ENCODE measurements at regions not wholly inside any gene's neighbourhood (a gene's known extent, or its start where the extent isn't known, plus 50 kb on each side); places are given as distances from the start of the nearest gene placed in this dataset.
A peak's percentile ranks its signal among the peaks of the same experiment; 100 is the strongest.

DNA sequence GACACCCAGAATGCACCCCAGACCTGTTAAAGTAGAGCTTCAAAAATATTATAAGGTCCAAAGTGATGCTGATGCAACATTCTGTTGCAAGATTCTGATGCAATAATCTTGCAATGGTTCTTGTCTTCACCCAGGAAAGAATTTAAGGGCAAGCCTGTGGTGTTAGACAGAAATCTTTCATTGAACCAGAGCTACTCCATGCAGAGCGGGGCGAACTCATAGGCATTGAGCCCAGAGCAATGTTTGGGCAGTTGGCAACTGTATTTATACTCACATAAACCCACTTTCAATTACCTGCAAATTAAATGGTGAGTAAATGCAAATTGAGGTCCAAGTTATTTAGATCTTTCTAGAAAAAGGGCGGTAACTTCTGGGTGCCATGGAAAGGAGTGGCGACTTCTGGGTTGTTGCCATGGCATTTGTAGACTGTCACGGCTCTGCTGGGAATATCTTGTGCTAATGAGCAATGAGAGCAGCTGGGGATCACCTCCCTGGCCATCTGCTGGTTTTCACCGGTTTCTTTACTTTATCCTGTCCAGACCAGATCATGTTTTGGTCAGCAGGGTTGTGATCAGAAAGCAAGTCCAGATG is 163.4 kb downstream of the ICE1 start:
- H3K27ac ChIP-seq (replicated peaks in 1 of 4) = peak overlapping the region in 2 of 4 donors; percentile 26 to 45
- no peaks in the 10 kb centered on the region for H3K36me3 ChIP-seq
- H3K4me1 ChIP-seq = peaks cover 0 to 29% (median 22%) of the 10 kb centered on the region in 4 donors
- H3K27me3 ChIP-seq = no peaks in the 10 kb centered on the region
- no peak overlapping the region for H3K4me3 ChIP-seq
- H3K9me3 ChIP-seq = no peaks in the 10 kb centered on the region
- intact Hi-C loops (cut with DNase I) = no loop called here
- WGBS = 51% methylated on average over 6 of the region's 6 CpGs
- DNase-seq (ENCODE audit: extremely low spot score) = peak; percentile 87
- TF ChIP-seq POLR2A (IDR thresholded peaks at IDR 0.05; ENCODE audit: low read depth) (no peak), POLR2AphosphoS5 (IDR thresholded peaks at IDR 0.05) (peak in 1 of 2 donors; percentile 53)

DNA sequence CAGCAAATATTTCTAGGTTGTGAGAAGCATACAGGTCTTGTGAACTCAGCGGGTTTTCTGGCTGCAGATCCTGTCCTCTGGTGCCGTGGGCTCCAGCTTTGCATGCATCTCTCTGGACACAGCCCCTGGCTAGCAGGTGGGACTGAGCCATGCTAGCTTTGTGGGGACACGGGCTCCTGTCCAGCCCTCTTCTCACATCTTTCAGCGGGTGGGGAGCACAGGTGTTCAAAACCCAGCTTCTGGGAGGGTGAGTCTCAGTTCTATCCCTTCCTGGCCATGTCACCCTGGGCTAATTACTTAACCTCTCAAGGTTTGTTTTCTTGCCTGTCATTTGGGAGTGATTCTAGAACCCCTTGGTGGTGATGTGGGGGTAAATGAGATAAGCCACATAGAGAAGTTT is 162.3 kb downstream of the ICE1 start:
- Histone ChIP-seq H3K4me3 (no peak overlapping the region), H3K4me1 (peaks cover 0 to 34% (median 27%) of the 10 kb centered on the region in 4 donors), H3K36me3 (no peaks in the 10 kb centered on the region), H3K27me3 (no peaks in the 10 kb centered on the region), H3K27ac (replicated peaks in 1 of 4) (peak overlapping the region in 1 of 4 donors; percentile 45), H3K9me3 (no peaks in the 10 kb centered on the region)
- peak; percentile 75 for DNase-seq (ENCODE audit: extremely low spot score)
- WGBS = 83% methylated on average over 1 of the region's 4 CpGs
- intact Hi-C loops (cut with DNase I) = no loop called here
- TF ChIP-seq EP300 (IDR thresholded peaks at IDR 0.05) = no peak
- no peak for TF ChIP-seq POLR2A (IDR thresholded peaks at IDR 0.05; ENCODE audit: low read depth)
- TF ChIP-seq POLR2AphosphoS5 (IDR thresholded peaks at IDR 0.05) = no peak
- TF ChIP-seq, protein P1, sequence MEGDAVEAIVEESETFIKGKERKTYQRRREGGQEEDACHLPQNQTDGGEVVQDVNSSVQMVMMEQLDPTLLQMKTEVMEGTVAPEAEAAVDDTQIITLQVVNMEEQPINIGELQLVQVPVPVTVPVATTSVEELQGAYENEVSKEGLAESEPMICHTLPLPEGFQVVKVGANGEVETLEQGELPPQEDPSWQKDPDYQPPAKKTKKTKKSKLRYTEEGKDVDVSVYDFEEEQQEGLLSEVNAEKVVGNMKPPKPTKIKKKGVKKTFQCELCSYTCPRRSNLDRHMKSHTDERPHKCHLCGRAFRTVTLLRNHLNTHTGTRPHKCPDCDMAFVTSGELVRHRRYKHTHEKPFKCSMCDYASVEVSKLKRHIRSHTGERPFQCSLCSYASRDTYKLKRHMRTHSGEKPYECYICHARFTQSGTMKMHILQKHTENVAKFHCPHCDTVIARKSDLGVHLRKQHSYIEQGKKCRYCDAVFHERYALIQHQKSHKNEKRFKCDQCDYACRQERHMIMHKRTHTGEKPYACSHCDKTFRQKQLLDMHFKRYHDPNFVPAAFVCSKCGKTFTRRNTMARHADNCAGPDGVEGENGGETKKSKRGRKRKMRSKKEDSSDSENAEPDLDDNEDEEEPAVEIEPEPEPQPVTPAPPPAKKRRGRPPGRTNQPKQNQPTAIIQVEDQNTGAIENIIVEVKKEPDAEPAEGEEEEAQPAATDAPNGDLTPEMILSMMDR (IDR thresholded peaks at IDR 0.05) = no peak

DNA sequence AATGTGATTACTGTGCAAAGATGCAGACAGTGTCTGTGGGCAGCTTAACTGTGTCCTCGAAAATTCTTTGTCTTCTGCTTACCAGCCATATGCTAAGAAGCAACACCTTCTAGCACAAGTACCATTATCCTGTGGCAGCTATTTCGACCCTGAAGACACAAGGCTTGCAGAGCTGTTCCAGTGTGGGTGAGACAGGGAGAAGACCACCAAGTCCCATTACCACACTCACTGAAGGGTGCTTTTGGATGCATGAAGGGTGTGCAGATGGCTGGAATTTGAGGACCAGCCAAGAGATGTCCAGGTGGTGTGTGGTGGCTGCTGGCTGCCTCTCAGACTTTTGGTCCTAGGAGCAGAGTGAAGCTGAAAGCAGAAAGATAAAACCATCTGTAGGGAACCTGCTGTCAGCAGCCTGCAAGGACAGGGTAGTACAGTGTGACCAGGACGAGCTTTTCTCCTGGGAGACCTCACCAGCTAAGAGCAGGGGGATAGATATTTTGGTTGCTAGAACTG is 161.8 kb downstream of the ICE1 start:
- WGBS = 80% methylated on average over 3 of the region's 3 CpGs
- no peak for TF ChIP-seq POLR2AphosphoS5 (IDR thresholded peaks at IDR 0.05)
- TF ChIP-seq, protein P1 (IDR thresholded peaks at IDR 0.05) = no peak
- TF ChIP-seq EP300 (IDR thresholded peaks at IDR 0.05) = no peak
- no peak for TF ChIP-seq POLR2A (IDR thresholded peaks at IDR 0.05; ENCODE audit: low read depth)
- no peak overlapping the region for H3K27ac ChIP-seq (replicated peaks in 1 of 4)
- H3K4me1 ChIP-seq = peaks cover 0 to 38% (median 31%) of the 10 kb centered on the region in 4 donors
- intact Hi-C loops (cut with DNase I) = no loop called here
- DNase-seq (ENCODE audit: extremely low spot score) = peak; percentile 90
- H3K4me3 ChIP-seq = no peak overlapping the region
- H3K9me3 ChIP-seq = no peaks in the 10 kb centered on the region
- no peaks in the 10 kb centered on the region for H3K36me3 ChIP-seq
- H3K27me3 ChIP-seq = no peaks in the 10 kb centered on the region

DNA sequence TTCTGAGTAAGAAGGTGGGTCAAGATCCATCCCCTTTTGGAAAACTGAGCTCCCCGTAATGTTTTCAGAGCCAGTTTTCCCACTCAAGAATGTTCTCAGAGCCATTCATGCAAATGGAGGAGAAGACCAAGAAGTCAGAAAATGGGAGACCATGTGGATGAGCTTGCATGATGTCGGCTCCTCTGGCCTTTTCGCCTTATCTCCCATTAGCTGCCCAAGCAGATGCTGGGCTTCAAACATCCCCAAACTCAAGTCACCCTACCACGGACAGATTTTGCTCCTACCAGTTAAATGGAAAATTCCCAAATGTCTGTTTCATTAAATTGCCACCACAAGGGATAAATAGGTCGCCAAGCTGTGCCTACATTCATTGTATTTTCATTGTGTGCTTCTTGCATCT is 161.4 kb downstream of the ICE1 start:
- WGBS = 94% methylated on average over 5 of the region's 5 CpGs
- TF ChIP-seq POLR2A (IDR thresholded peaks at IDR 0.05; ENCODE audit: low read depth) (no peak), EP300 (IDR thresholded peaks at IDR 0.05) (no peak), POLR2AphosphoS5 (IDR thresholded peaks at IDR 0.05) (no peak)
- TF ChIP-seq, protein P1 (IDR thresholded peaks at IDR 0.05) = no peak
- peak; percentile 82 for DNase-seq (ENCODE audit: extremely low spot score)
- no peaks in the 10 kb centered on the region for H3K27me3 ChIP-seq
- no peaks in the 10 kb centered on the region for H3K36me3 ChIP-seq
- intact Hi-C loops (cut with DNase I) = no loop called here
- H3K9me3 ChIP-seq = no peaks in the 10 kb centered on the region
- peaks cover 0 to 43% (median 35%) of the 10 kb centered on the region in 4 donors for H3K4me1 ChIP-seq
- no peak overlapping the region for H3K27ac ChIP-seq (replicated peaks in 1 of 4)
- no peak overlapping the region for H3K4me3 ChIP-seq

DNA sequence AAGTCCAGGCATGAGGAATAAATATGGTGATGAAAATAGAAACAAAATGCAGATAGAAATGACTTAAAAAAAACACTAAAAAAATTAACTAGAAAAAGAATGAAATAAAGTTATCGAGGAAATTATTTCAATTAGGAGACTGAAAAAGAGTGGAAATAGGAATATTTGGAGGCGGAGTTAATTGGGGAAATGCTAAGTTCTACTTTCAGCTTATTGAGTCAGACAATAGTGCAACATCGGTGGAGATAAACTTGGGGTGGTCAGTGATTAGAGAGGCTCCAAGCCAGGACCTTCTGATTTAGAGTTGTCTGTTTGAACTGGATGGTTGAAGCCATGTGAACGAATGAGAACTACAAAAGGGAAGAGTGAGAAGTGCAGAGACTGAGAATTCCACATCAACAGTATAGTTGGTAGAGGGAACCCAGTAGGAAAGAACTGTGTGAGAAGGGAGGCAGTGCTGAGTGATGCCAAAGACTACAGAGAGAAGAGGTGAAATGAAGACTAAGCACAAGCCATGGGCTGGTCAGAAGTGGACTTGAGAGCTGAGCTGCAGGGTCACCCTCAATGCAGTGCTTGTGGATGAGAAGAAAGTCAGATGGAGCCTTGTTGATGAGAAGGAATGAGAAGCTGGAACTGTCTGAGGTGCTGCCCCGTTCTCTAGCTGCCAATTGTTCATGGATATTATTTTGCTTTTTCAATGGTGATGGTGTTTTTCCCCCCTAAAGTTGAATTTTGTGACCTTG is 160.7 kb downstream of the ICE1 start:
- TF ChIP-seq EP300 (IDR thresholded peaks at IDR 0.05) = no peak
- TF ChIP-seq POLR2AphosphoS5 (IDR thresholded peaks at IDR 0.05) = no peak
- TF ChIP-seq POLR2A (IDR thresholded peaks at IDR 0.05; ENCODE audit: low read depth) = no peak
- TF ChIP-seq, protein P1 (IDR thresholded peaks at IDR 0.05) = no peak
- Histone ChIP-seq H3K9me3 (no peaks in the 10 kb centered on the region), H3K36me3 (no peaks in the 10 kb centered on the region), H3K27me3 (no peaks in the 10 kb centered on the region), H3K4me1 (peaks cover 0 to 47% (median 36%) of the 10 kb centered on the region in 4 donors), H3K4me3 (no peak overlapping the region), H3K27ac (replicated peaks in 1 of 4) (no peak overlapping the region)
- intact Hi-C loops (cut with DNase I) = no loop called here
- WGBS = 88% methylated on average over 5 of the region's 5 CpGs
- DNase-seq (ENCODE audit: extremely low spot score) = peak; percentile 85
